Effector CD4-positive, alpha-beta T cell (primary cell): ENCODE measurements at regions not wholly inside any gene's neighbourhood (a gene's known extent, or its start where the extent isn't known, plus 50 kb on each side); places are given as distances from the start of the nearest gene placed in this dataset.
"Not testable (repeated sequence)": the region's sequence is repeated elsewhere in the genome, so short reads cannot be mapped to it uniquely, and the experiment has no call there.

ENCODE experiments used
- DNase-seq: peaks from one replicate; pipeline ENCODE4 v3.0.0-alpha.2; 2020

GRCh38 chr14:59127437-59127732 is 61.1 kb upstream of the DAAM1 start:
- DNase-seq = no peak

DNA sequence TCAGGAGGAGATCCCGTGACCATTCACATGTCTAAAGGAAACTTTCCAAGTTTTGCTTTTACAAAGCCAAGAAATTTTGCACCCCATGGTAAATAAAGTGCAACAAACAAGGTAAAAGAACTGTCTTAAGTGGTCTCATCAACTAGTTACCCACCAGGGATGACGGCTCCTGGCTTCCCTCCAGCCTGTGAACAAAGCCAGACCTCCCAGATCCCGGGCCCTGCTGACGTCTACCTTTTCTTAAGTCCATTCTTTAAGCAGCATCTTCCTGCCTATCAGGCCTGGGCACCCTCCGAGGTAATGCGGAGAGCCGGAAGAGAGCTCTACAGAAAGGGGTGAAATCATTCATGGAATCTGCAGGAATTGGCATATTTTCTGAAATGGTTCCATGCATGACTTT is 58.0 kb upstream of the DAAM1 start:
- no peak for DNase-seq

DNA sequence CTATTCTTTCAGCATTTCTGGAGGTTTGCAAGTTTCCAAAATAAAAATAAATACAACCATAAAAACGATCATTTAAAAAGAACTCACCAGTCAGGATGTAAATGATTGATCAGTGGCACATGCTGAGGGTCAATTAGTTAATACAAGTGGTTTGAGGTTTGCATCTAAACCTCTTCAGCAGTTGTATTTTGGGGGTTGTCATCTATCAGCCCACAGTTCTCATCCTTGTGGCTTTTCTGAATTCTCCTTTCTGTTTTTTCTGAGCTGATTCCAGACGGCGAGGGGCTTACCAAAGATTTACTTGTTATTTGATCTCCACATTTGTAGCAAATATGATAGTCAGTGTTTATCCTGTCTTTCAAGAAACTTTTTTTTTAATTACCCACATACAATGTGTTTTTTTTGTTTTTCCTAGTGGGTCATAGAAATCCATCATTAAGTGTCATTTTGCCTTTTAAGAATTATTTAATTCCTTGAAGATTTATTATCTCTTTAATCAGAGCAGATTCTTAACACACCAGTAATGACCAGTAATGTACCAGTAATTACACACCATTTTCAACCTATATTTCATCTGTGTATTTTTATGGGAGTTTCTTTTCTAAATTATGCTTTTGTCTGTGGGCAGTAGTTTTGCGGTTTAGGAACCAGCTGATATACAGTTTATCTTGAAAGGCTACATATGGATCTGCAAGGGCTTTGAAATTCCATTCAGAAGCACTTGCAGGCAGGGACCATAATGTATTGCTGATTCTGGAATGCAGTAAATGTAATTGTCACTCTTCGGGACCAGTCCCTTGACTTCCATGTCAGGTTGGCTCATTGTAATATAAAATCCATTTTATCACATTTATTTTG is 56.3 kb upstream of the DAAM1 start:
- no peak for DNase-seq

- no peak for DNase-seq
Measured at GRCh38 chr14:59132796-59133494, 55.5 kb upstream of the DAAM1 start.

DNA sequence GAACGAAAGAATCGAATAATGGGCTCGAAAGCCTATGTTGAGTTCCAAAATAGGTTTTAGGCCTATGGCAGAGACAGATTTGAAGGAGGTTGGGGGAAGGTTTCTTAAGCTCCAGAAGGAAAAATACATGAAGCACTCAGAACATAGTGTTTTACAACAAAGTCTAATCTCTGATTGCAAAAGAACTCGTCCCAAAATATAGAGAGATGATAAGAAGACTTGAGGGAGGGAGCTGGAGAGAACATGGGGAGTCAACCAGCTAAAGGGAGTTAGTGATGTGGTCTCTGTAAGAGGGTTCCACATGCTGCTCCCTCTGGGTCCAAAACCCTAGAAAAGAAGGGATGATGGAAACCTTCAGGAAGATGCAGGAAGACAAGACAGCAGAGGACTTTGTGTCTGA is 54.8 kb upstream of the DAAM1 start:
- no peak for DNase-seq

GRCh38 chr14:59134307-59134706 is 54.2 kb upstream of the DAAM1 start:
- no peak for DNase-seq

DNA sequence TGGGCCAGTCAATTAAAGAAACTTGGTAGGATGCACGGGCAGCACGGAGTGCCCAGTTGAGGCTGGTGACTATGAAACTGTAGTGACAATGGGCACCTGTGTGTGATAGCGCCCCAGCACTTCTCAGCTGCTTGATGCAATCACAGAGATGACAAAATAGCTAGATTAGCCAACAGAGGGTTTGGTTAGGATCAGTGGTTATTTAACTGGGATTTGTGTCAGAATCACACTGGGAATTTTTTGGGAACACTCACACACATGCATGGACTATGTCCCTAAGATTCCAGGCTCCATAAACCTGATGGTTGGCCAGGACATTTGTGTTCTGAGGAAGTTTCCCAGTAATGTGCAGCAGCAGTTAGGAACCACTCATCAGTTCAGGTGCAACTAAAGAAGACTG is 51.2 kb upstream of the DAAM1 start:
- DNase-seq = no peak

- DNase-seq = not testable (repeated sequence)
Measured at GRCh38 chr14:59138576-59138975, 49.9 kb upstream of the DAAM1 start.
